ENCODE measurements at regions not wholly inside any gene's neighbourhood (a gene's known extent, or its start where the extent isn't known, plus 50 kb on each side); places are given as distances from the start of the nearest gene placed in this dataset.

DNA sequence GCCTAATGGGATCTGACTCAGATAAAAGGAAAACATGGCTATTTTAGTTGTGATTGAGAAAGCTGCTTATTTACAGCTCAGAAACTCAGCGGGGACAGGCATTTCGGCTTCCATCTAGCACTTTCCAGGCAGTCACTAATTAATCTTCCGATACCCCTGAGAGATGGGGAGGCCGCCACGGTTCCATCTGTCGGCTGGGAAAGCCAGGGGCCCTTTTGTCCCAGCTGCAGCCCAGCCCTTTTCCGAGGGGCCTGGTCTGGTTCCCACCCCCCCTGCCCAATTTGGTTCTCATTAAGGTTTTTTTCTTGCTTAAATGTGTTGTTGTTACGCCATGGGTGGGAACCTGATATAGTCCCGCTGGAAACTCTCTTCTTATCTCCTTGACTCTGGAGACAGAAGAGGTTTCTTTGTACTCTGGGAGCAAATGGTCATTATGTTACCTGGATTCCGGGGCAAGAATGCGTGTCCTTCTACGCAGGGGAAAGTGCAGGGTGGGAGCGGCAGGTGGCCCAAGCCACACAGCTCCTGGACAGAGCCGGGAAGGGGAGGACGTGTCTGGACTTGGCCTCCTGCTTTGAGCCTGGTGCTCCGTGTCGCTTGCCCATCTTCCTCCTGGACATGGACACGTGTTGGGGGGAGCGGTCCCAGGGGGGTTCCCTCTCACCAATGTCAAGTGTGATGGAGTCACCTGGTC, 50.9 kb upstream of the GSE1 start:
- TF ChIP-seq, protein P1, sequence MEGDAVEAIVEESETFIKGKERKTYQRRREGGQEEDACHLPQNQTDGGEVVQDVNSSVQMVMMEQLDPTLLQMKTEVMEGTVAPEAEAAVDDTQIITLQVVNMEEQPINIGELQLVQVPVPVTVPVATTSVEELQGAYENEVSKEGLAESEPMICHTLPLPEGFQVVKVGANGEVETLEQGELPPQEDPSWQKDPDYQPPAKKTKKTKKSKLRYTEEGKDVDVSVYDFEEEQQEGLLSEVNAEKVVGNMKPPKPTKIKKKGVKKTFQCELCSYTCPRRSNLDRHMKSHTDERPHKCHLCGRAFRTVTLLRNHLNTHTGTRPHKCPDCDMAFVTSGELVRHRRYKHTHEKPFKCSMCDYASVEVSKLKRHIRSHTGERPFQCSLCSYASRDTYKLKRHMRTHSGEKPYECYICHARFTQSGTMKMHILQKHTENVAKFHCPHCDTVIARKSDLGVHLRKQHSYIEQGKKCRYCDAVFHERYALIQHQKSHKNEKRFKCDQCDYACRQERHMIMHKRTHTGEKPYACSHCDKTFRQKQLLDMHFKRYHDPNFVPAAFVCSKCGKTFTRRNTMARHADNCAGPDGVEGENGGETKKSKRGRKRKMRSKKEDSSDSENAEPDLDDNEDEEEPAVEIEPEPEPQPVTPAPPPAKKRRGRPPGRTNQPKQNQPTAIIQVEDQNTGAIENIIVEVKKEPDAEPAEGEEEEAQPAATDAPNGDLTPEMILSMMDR (IDR thresholded peaks at IDR 0.05; ENCODE audit: borderline replicate concordance, extremely low read depth, low read length, poor library complexity, severe bottlenecking): no peak
- TF ChIP-seq EZH2 (IDR thresholded peaks at IDR 0.05; ENCODE audit: borderline replicate concordance, low read depth, low read length, severe bottlenecking): no peak
